SKM-1 (cell line): ENCODE measurements at regions not wholly inside any gene's neighbourhood (a gene's known extent, or its start where the extent isn't known, plus 50 kb on each side); places are given as distances from the start of the nearest gene placed in this dataset.

Source experiments
- DNase-seq: peaks from one replicate; lab custom pipeline; 2025; ENCODE audit not compliant: unreplicated experiment; lab: John Stamatoyannopoulos, UW

DNA sequence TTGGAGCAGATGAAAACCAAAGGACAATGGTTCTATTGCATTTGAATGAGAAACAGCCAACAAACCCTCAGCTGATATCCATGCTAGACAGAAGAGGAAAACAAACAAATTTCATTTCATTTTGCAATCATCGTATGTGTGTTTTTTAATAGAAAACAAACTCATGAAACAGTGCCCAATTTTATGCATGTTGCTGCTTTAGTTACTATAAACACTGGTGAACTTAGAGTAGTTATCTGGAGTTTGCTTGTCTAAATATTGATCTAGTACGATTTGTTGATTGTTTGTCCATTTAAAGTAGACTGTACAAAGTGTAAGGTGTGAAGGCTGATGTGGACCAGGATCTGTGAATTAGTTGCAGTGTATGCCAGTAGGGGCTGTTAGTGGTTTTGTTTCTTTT lies 166.6 kb downstream of the KITLG start:
- DNase-seq: no peak

- DNase-seq: no peak
Observed at GRCh38 chr12:88416155-88416554, 164.1 kb downstream of the KITLG start.

GRCh38 chr12:88416786-88417185 lies 163.5 kb downstream of the KITLG start:
- DNase-seq: no peak

GRCh38 chr12:88417531-88417930 lies 162.7 kb downstream of the KITLG start:
- no peak for DNase-seq

DNA sequence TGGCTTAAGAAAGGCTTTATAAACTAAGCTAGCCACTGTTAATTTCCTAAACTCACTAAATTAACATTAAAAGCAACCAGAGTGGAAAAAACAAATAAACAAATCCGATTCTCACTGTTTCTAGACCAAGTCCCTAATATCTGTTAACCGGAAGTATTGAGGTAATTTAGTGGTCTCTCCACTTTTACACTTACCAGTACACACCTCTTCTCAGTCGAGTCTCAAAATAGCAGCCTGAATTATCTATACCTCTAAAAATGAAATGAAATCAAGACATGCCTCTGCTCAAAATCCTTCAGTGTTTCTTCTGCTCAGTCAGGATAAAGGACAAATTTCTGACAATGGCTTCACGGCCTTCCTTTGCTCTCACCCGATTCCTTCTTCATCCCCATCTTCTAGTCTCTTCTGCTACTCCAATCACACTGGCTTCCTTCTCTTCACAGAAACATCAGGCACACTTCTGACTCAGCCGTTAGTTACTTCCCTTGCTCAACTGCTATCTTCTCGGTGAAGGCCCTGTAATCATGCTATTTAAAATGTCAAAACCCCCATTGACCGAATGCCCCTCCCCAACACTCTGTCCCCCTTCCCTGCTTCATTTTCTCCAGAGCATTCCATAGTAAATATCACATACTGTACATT lies 161.3 kb downstream of the KITLG start:
- no peak for DNase-seq

GRCh38 chr12:88419794-88420193 lies 160.5 kb downstream of the KITLG start:
- no peak for DNase-seq

- no peak for DNase-seq
Observed at GRCh38 chr12:88420457-88420856, 159.8 kb downstream of the KITLG start.

DNA sequence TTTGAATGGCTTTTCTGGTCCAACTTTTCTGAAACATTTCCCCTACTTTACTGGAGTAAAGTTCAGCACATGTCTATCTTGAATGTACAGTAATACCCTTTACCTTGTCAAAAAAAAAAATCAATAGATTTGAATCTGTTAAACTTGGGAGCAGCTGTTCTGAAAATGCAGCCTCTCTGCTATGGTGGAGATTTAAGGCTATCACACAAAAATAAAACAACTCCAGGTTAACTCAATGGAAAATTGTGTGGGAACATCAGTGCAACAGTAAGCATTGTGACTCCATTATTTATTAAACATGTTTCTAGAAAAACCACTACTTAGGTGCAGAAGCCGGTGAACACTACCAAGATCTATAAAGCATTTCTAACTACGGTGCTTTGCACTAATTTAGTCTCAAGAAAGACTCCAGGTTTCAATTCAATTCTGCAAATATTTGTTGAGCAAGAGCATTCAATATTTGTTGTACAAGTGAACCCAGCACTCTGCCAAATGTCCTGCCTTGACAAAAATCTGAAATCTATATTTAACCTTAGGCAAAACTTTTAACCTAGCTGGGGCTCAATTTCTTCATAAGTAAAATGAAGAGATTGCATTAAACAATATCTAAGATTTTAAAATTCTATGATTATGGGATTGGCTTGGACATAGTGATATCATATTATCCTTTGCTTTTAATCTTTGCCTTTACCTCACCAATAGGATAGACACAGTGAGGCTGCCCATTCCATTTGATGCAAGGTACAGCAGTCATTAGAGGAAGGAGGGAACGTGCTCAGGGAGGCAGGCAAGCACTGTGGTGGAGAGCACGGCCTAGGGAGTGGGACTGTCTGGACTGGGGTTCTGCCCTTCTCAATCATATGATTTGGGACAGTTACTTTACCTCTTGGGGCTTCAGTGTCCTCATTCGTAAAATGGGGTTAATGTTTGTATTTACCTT lies 155.2 kb downstream of the KITLG start:
- no peak for DNase-seq

DNA sequence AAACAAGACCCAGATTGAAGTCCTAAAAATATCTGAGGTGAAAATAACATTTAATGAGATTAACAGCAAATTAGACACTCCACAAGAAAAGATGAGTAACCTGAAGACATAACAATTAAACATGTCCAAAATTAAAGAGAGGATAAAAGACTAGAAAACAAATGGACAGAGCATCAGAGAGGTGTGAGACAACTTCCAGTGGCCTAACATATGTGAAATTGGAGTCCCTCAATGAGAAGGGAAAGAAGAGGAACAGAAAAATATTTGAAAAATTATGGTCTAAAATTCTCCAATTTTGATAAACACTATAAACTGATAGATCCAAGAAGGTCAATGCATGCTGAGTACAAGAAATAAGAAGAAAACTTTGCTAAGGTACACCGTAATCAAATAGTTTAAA lies 151.9 kb downstream of the KITLG start:
- DNase-seq: no peak

GRCh38 chr12:88431246-88431645 lies 149.0 kb downstream of the KITLG start:
- DNase-seq: no peak

DNA sequence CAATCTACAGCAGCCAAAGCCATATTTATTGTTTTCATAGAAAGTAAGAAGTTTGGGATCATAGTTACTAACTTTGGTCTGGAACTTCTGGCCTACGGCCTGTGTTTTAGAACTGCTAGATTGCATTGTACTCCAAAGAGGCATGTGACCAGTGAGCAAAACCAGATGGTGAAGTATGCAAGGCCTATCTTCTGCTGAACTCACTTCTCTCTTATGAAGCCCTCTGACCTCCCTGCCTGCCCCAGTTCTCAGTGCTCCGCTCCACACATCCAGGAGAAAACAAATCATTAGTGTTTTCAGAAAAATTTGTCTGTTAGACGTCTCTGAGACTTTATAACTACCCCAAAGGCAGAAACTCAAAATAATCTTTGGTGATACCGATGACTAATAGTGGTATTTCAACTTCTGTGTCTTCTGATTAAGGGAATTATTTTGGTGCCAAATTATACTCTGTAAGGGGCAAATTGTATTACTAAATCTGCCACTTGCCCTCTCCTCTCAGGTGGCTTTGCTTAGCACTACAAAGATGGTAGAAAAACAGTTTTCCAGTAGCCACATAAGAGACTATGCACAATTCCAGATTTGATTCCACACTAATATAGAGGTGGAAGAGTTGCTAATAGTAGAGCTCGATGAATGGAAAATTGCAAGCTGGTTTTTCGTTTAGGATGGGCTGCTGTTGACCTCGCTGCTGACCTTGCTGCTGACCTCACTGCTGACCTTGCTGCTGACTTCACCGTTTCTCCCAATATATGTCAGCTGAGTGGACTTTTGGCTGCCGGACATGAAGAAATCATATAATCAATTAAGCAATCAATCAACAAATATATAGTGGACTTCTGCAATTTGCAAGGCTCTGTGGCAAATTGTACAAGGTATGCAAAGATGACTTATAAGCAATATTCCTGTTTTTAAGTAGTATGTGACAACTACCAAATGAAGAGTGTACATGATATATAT lies 147.5 kb downstream of the KITLG start:
- no peak for DNase-seq

GRCh38 chr12:88433997-88434703 lies 146.1 kb downstream of the KITLG start:
- peak; percentile 3 for DNase-seq

DNA sequence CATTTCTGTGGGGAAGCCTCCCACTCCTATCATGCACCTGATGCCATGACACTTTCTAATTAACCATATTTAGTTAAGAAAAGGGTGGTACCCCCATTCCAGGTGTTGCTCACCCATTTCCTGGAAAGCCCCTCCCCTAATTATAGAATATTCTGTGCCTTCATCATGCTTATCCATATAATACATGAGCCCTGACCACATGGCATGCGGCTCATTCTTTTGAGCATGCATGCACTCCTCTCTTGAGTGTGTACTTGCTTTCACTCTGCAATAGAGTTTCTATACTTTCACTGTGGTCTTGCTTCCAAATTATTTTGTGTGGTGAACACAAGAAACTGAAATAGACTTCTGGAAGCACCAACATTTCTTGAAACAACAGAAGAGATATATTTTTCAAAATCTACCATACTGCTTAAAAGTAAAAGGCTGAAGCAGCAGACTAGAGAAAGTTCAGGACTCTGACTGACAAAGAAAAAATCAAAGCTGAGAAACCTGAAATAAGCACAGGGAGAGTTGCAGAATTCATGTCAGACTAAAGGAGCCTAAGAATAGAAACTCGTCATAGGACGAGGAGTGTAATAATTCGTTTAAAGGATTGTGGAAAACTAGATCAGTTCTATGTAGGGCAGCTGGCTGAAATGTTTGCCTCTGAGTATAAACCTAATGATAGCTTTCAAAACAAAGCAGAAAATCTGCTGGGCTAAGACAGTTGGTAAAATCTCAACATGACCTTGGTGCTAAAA lies 144.8 kb downstream of the KITLG start:
- no peak for DNase-seq

DNA sequence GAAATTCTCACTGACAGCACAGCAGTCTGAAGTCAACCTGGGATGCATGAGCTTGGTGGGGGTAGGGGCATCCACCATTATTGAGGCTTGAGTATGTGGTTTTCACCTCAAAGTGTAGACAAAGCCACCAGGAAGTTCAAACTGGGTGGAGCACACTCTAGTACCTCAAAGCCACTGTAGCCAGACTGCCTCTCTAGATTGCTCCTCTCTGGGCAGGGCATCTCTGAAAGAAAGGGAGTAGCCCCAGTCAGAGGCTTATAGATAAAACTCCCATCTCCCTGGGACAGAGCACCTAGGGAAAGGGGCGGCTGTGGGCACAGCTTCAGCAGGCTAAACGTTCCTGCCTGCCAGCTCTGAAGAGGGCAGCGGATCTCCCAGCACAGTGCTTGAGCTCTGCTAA lies 143.0 kb downstream of the KITLG start:
- DNase-seq: no peak
